ENCODE measurements at regions not wholly inside any gene's neighbourhood (a gene's known extent, or its start where the extent isn't known, plus 50 kb on each side); places are given as distances from the start of the nearest gene placed in this dataset.

- DNase-seq (ENCODE audit: low spot score) = no peak
Measured at GRCh38 chr18:40058811-40059570, 1896.0 kb upstream of the PIK3C3 start.

GRCh38 chr18:40056079-40056692 is 1898.8 kb upstream of the PIK3C3 start:
- no peak for DNase-seq (ENCODE audit: low spot score)

GRCh38 chr18:40055262-40055661 is 1899.8 kb upstream of the PIK3C3 start:
- DNase-seq (ENCODE audit: low spot score) = no peak

GRCh38 chr18:40049716-40050115 is 1905.3 kb upstream of the PIK3C3 start:
- no peak for DNase-seq (ENCODE audit: low spot score)

- DNase-seq (ENCODE audit: low spot score) = no peak
Measured at GRCh38 chr18:40048886-40049650, 1906.0 kb upstream of the PIK3C3 start.

- DNase-seq (ENCODE audit: low spot score) = no peak
Measured at GRCh38 chr18:40048253-40048652, 1906.8 kb upstream of the PIK3C3 start.

GRCh38 chr18:40046596-40046995 is 1908.4 kb upstream of the PIK3C3 start:
- no peak for DNase-seq (ENCODE audit: low spot score)

GRCh38 chr18:40041951-40042350 is 1913.1 kb upstream of the PIK3C3 start:
- DNase-seq (ENCODE audit: low spot score) = no peak

GRCh38 chr18:40040574-40040973 is 1914.5 kb upstream of the PIK3C3 start:
- no peak for DNase-seq (ENCODE audit: low spot score)

GRCh38 chr18:40037356-40037755 is 1917.7 kb upstream of the PIK3C3 start:
- DNase-seq (ENCODE audit: low spot score) = no peak

GRCh38 chr18:40036861-40037260 is 1918.2 kb upstream of the PIK3C3 start:
- no peak for DNase-seq (ENCODE audit: low spot score)

GRCh38 chr18:40035966-40036365 is 1919.1 kb upstream of the PIK3C3 start:
- no peak for DNase-seq (ENCODE audit: low spot score)

- no peak for DNase-seq (ENCODE audit: low spot score)
Measured at GRCh38 chr18:40032076-40032475, 1923.0 kb upstream of the PIK3C3 start.

GRCh38 chr18:40031435-40031834 is 1923.6 kb upstream of the PIK3C3 start:
- DNase-seq (ENCODE audit: low spot score) = no peak

GRCh38 chr18:40019797-40020392 is 1935.1 kb upstream of the PIK3C3 start:
- DNase-seq (ENCODE audit: low spot score) = no peak

GRCh38 chr18:40018266-40018665 is 1936.8 kb upstream of the PIK3C3 start:
- DNase-seq (ENCODE audit: low spot score) = no peak

- DNase-seq (ENCODE audit: low spot score) = no peak
Measured at GRCh38 chr18:40017021-40017420, 1938.0 kb upstream of the PIK3C3 start.

GRCh38 chr18:40016405-40016804 is 1938.6 kb upstream of the PIK3C3 start:
- DNase-seq (ENCODE audit: low spot score) = no peak

GRCh38 chr18:40013001-40013609 is 1941.9 kb upstream of the PIK3C3 start:
- DNase-seq (ENCODE audit: low spot score) = no peak

- no peak for DNase-seq (ENCODE audit: low spot score)
Measured at GRCh38 chr18:40011201-40011600, 1943.8 kb upstream of the PIK3C3 start.

GRCh38 chr18:40006634-40007033 is 1948.4 kb upstream of the PIK3C3 start:
- DNase-seq (ENCODE audit: low spot score) = no peak

- no peak for DNase-seq (ENCODE audit: low spot score)
Measured at GRCh38 chr18:40004246-40004645, 1950.8 kb upstream of the PIK3C3 start.

Measured in ureter (tissue), 1 donor.